Glomerular visceral epithelial cell (primary cell): ENCODE measurements at regions not wholly inside any gene's neighbourhood (a gene's known extent, or its start where the extent isn't known, plus 50 kb on each side); places are given as distances from the start of the nearest gene placed in this dataset.
"Not testable (repeated sequence)": the region's sequence is repeated elsewhere in the genome, so short reads cannot be mapped to it uniquely, and the experiment has no call there.

Experiments
- DNase-seq: peaks from one replicate; pipeline ENCODE4 v3.0.0-alpha.2; 2016; ENCODE audit errors: extremely low spot score

GRCh38 chr4:52512291-52512690 lies 146.8 kb downstream of the USP46 start:
- no peak for DNase-seq

DNA sequence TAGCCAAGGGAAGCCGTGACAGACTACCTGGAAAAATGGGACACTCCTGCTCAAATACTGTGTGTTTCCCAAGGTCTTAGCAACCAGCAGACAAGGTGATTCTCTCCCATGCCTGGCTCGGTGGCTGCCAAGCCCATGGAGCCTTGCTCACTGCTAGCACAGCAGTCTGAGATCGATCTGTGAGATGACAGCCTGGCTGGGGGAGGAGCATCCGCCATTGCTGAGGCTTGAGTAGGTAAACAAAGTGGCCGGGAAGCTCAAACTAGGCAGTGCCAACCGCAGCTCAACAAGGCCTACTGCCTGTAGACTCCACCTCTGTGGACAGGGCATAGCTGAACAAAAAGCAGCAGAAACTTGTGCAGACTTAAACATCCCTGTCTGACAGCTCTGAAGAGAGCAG lies 137.0 kb downstream of the USP46 start:
- not testable (repeated sequence) for DNase-seq

DNA sequence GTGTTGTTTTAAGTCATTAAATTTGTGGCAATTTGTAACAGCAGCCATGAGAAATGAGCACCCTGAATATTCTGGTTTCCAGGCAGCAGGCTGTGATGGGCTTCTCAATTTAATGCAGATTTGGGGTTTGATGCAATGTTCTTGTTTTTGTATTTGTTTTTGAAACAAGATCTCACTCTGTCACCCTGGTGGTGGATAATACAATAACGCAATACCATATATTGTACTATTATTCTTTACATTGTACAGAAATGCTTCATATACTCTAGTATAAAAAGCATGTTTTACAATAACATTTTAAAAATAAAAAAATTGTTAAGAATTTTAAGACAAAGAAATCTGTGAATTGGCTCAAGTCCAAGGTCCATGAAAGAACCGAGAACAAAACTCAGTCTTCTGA lies 129.1 kb downstream of the USP46 start:
- DNase-seq, result no peak

DNA sequence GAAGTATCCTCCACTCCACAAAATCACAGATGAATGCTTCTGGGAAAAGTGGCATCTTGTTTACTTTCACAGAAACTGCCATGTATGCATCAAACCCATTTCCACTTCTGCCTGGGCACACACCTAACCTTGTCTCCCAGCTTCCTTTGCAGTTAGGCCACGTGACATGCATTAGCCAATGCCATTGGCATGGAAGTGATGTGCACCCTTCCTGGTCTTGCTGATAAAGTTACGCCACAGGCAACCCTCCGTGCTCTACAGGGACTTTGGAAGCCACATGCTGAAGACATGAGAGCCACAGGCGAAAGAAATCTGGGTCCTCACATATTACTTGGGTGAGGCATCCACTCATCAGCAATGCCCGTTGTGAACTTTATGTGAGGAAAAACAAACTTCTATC lies 123.3 kb downstream of the USP46 start:
- no peak for DNase-seq
